ENCODE measurements at regions not wholly inside any gene's neighbourhood (a gene's known extent, or its start where the extent isn't known, plus 50 kb on each side); places are given as distances from the start of the nearest gene placed in this dataset.

DNA sequence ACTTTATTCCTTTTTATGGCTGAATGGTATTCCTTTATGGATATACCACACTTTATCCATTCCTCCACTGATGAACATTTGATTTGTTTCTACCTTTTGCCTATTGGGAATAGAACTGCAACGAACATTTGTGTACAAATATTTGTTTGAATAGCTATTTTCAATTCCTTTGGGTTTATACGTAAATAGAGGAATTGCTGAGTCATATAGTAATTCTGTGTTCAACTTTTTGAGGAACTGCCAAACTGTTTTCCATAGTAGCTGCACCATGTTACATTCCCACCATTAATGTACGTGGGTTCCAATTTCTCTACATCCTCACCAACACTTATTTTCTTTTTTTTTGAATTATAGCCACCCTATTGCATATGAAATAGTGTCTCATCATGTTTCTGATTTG, 156.5 kb upstream of the ATP6AP2 start:
- Histone ChIP-seq H3K9me3 (no peaks in the 10 kb centered on the region), H3K27ac (no peak overlapping the region), H3K36me3 (no peaks in the 10 kb centered on the region), H3K4me1 (replicated peaks) (no peaks in the 10 kb centered on the region), H3K4me3 (no peak overlapping the region), H3K27me3 (replicated peaks; ENCODE audit: insufficient read depth) (no peaks in the 10 kb centered on the region)
- no peak for DNase-seq (ENCODE audit: low spot score)
- intact Hi-C loops (cut with DNase I), result no loop called here
- TF ChIP-seq, protein P1, sequence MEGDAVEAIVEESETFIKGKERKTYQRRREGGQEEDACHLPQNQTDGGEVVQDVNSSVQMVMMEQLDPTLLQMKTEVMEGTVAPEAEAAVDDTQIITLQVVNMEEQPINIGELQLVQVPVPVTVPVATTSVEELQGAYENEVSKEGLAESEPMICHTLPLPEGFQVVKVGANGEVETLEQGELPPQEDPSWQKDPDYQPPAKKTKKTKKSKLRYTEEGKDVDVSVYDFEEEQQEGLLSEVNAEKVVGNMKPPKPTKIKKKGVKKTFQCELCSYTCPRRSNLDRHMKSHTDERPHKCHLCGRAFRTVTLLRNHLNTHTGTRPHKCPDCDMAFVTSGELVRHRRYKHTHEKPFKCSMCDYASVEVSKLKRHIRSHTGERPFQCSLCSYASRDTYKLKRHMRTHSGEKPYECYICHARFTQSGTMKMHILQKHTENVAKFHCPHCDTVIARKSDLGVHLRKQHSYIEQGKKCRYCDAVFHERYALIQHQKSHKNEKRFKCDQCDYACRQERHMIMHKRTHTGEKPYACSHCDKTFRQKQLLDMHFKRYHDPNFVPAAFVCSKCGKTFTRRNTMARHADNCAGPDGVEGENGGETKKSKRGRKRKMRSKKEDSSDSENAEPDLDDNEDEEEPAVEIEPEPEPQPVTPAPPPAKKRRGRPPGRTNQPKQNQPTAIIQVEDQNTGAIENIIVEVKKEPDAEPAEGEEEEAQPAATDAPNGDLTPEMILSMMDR (IDR thresholded peaks at IDR 0.05), result no peak
- TF ChIP-seq POLR2A (IDR thresholded peaks at IDR 0.05), result no peak
- TF ChIP-seq POLR2AphosphoS5 (IDR thresholded peaks at IDR 0.05), result no peak
- 86% methylated on average over 3 of the region's 3 CpGs for WGBS

DNA sequence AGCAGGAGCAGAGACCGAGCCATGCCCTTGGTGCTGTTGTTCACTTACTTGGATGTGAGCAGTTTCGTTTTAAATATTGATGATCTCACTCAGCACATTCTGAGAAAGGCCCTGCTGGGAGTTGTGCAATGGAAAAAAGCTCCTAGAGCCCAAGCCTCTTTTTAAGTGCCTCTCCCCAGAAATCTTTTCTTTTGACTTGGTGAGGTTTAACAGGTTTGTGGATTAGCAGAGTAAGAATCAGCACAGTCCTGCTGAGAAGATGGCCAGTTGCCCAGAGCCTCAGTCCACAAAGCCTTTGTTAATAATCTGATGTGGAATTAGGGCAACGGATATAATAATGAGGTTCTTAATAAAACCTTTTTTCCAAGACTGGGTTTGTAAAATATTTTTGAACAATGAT, 157.5 kb upstream of the ATP6AP2 start:
- intact Hi-C loops (cut with DNase I), result no loop called here
- H3K9me3 ChIP-seq, result no peaks in the 10 kb centered on the region
- WGBS, result 75% methylated on average over 3 of the region's 3 CpGs
- TF ChIP-seq, protein P1 (IDR thresholded peaks at IDR 0.05), result no peak
- TF ChIP-seq POLR2A (IDR thresholded peaks at IDR 0.05), result no peak
- no peak for TF ChIP-seq POLR2AphosphoS5 (IDR thresholded peaks at IDR 0.05)
- peak; percentile 6 for DNase-seq (ENCODE audit: low spot score)
- H3K4me3 ChIP-seq, result no peak overlapping the region
- H3K4me1 ChIP-seq (replicated peaks), result no peaks in the 10 kb centered on the region
- no peak overlapping the region for H3K27ac ChIP-seq
- H3K27me3 ChIP-seq (replicated peaks; ENCODE audit: insufficient read depth), result no peaks in the 10 kb centered on the region
- no peaks in the 10 kb centered on the region for H3K36me3 ChIP-seq

DNA sequence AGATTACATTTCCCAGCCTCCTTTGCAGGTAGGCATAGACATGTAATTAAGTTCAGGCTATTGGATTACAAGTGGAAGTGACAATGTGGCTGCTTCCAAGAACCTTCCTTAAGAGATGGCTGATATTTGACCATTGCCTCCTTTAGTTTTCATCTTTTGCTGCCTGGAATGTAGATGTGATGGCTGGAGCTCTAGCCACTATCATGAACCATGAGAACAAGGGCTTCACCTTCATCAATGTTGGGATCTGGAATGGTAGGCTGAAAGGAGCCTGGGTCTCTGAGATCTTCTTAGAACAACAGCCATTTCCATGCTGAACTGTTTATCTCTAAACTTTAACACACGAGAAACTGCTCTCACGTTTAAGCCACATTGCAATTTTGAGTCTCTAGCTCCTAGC, 158.7 kb upstream of the ATP6AP2 start:
- 92% methylated on average over 2 of the region's 2 CpGs for WGBS
- no peaks in the 10 kb centered on the region for H3K9me3 ChIP-seq
- H3K4me1 ChIP-seq (replicated peaks), result no peaks in the 10 kb centered on the region
- H3K36me3 ChIP-seq, result no peaks in the 10 kb centered on the region
- TF ChIP-seq, protein P1 (IDR thresholded peaks at IDR 0.05), result no peak
- TF ChIP-seq POLR2A (IDR thresholded peaks at IDR 0.05), result no peak
- no peak for TF ChIP-seq POLR2AphosphoS5 (IDR thresholded peaks at IDR 0.05)
- H3K27ac ChIP-seq, result no peak overlapping the region
- no peak overlapping the region for H3K4me3 ChIP-seq
- intact Hi-C loops (cut with DNase I), result no loop called here
- no peak for DNase-seq (ENCODE audit: low spot score)
- no peaks in the 10 kb centered on the region for H3K27me3 ChIP-seq (replicated peaks; ENCODE audit: insufficient read depth)

DNA sequence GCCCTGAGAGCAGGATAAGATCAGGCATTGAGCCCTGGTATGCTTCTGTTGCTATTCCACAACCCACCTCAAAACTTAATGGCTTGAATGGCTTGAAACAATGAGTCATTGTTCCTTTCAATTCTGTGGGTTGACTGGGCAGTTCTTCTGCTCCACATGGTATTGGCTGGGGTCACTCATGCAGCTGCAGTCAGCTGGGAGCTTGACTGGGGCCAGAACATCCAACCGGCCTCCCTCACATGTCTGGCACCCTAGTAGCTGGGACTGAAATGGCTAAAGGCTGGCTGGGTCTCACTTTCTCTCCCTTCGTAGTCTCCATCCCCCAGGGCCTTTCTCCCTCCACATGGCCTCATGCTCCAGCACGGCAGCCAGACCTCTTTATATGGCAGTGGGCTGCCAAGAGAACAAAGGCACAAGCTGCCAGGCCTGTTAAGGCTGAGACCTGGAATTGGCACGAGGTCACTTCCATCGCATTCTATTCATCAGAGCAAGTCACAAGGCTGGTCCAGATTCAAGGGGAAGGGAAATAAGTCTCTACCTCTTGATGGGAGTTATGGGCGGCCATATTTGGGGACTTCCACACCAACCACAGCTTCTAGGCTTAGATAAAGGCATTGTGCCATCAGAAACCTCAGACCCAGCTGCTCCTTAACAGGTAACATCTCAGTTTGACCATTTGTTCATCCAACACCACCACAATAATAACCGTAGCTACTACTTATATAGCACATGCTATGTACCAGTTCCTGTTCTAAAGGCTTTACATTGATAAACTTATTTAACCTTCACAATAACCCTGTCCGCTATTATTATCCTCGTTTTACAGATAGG, 159.7 kb upstream of the ATP6AP2 start:
- TF ChIP-seq POLR2AphosphoS5 (IDR thresholded peaks at IDR 0.05), result no peak
- TF ChIP-seq, protein P1 (IDR thresholded peaks at IDR 0.05), result no peak
- no peak for TF ChIP-seq POLR2A (IDR thresholded peaks at IDR 0.05)
- 54% methylated on average over 9 of the region's 9 CpGs for WGBS
- Histone ChIP-seq H3K27ac (no peak overlapping the region), H3K9me3 (no peaks in the 10 kb centered on the region), H3K4me1 (replicated peaks) (no peaks in the 10 kb centered on the region), H3K4me3 (no peak overlapping the region), H3K36me3 (no peaks in the 10 kb centered on the region), H3K27me3 (replicated peaks; ENCODE audit: insufficient read depth) (no peaks in the 10 kb centered on the region)
- intact Hi-C loops (cut with DNase I), result no loop called here
- DNase-seq (ENCODE audit: low spot score), result no peak

DNA sequence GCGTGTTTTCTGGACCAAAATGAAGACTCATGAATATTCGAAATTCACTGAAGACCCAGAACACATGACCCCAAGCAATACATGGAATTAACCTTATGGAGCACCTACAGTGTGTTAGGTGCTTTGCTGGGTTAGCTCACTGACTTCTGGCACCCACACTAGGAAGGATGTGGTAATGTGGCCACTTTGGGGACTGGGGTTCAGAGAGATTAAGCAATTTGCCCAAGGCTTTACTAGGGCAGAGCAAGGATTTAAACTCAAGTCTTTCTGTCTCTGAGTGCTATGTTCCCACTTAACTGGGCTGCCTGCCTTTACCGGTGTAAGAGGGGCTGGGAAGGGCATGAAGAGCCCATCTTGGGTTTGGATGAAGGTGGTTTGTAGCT, 162.0 kb upstream of the ATP6AP2 start:
- no peak overlapping the region for H3K4me3 ChIP-seq
- H3K27ac ChIP-seq, result no peak overlapping the region
- no peak for DNase-seq (ENCODE audit: low spot score)
- TF ChIP-seq POLR2AphosphoS5 (IDR thresholded peaks at IDR 0.05), result no peak
- TF ChIP-seq, protein P1 (IDR thresholded peaks at IDR 0.05), result no peak
- TF ChIP-seq POLR2A (IDR thresholded peaks at IDR 0.05), result no peak
- intact Hi-C loops (cut with DNase I), result no loop called here
- H3K9me3 ChIP-seq, result no peaks in the 10 kb centered on the region
- 87% methylated on average over 3 of the region's 3 CpGs for WGBS
- H3K36me3 ChIP-seq, result no peaks in the 10 kb centered on the region
- H3K4me1 ChIP-seq (replicated peaks), result no peaks in the 10 kb centered on the region
- H3K27me3 ChIP-seq (replicated peaks; ENCODE audit: insufficient read depth), result no peaks in the 10 kb centered on the region
